LNCaP clone FGC (cell line): ENCODE measurements at regions not wholly inside any gene's neighbourhood (a gene's known extent, or its start where the extent isn't known, plus 50 kb on each side); places are given as distances from the start of the nearest gene placed in this dataset.

ENCODE experiments used
- DNase-seq: peaks from one replicate; pipeline ENCODE4 v3.0.0-alpha.2; 2011; ENCODE audit warnings: low read depth
- H3K4me3 ChIP-seq: 2 replicates; pipeline ENCODE4 v1.5.1; 2011; ENCODE audit warnings: mild to moderate bottlenecking, low read depth, low read length, control low read depth
- CTCF ChIP-seq: IDR thresholded peaks from 2 replicates; pipeline ENCODE4 v1.5.1; 2012; ENCODE audit warnings: mild to moderate bottlenecking; ENCODE audit not compliant: control insufficient read depth, insufficient read depth; ENCODE audit errors: extremely low read depth

- DNase-seq, result no peak
- H3K4me3 ChIP-seq, result no peak overlapping the region
- no peak for TF ChIP-seq CTCF
Observed at GRCh38 chr17:15894913-15895658, 49.8 kb upstream of the ADORA2B start.
